HFFc6 (cell line): ENCODE measurements at regions not wholly inside any gene's neighbourhood (a gene's known extent, or its start where the extent isn't known, plus 50 kb on each side); places are given as distances from the start of the nearest gene placed in this dataset.
"Not testable (repeated sequence)": the region's sequence is repeated elsewhere in the genome, so short reads cannot be mapped to it uniquely, and the experiment has no call there.

Experiments used
- DNase-seq: peaks from one replicate; pipeline ENCODE4 v3.0.0-alpha.2; 2018
- H3K27ac Mint-ChIP-seq: 2 replicates; pipeline ENCODE4 v1.8.0; 2020; ENCODE audit warnings: mild to moderate bottlenecking, mixed read lengths
- H3K27me3 Mint-ChIP-seq: 2 replicates; pipeline ENCODE4 v1.8.0; 2021; ENCODE audit warnings: mild to moderate bottlenecking, moderate library complexity, mixed read lengths; ENCODE audit not compliant: insufficient read depth
- H3K36me3 Mint-ChIP-seq: 2 replicates; pipeline ENCODE4 v1.8.0; 2021; ENCODE audit warnings: low read depth, mixed read lengths
- H3K4me1 Mint-ChIP-seq: 2 replicates; pipeline ENCODE4 v1.8.0; 2020; ENCODE audit warnings: low read depth, mixed read lengths
- H3K4me3 Mint-ChIP-seq: 2 replicates; pipeline ENCODE4 v1.8.0; 2020; ENCODE audit warnings: mild to moderate bottlenecking, moderate library complexity, mixed read lengths
- H3K9me3 Mint-ChIP-seq: 2 replicates; pipeline ENCODE4 v1.8.0; 2020; ENCODE audit warnings: mild to moderate bottlenecking, mixed read lengths
- CTCF ChIP-seq: fragments of 200-600 bp; sonication (generic); IDR thresholded peaks from 2 replicates; pipeline ENCODE4 v1.5.0; 2021; ENCODE audit warnings: antibody characterized with exemption, mild to moderate bottlenecking

GRCh38 chr4:117908306-117909207 lies 125.7 kb upstream of the NDST3 start:
- no peaks in the 10 kb centered on the region for H3K27me3 Mint-ChIP-seq
- H3K4me1 Mint-ChIP-seq = no peaks in the 10 kb centered on the region
- no peak for TF ChIP-seq CTCF

GRCh38 chr4:117916728-117917127 lies 117.6 kb upstream of the NDST3 start:
- Mint-ChIP-seq H3K4me1 (no peaks in the 10 kb centered on the region), H3K36me3 (no peaks in the 10 kb centered on the region), H3K9me3 (peaks cover 21% of the 10 kb centered on the region), H3K27me3 (no peaks in the 10 kb centered on the region), H3K27ac (no peak overlapping the region), H3K4me3 (no peak overlapping the region)
- DNase-seq = no peak
- no peak for TF ChIP-seq CTCF

More at GRCh38 chr4:117908306-117909207, 125.7 kb upstream of the NDST3 start:
- Mint-ChIP-seq H3K4me3 (no peak overlapping the region), H3K36me3 (no peaks in the 10 kb centered on the region), H3K27ac (no peak overlapping the region), H3K9me3 (peaks cover 13% of the 10 kb centered on the region; the same call in 1 of the 2 replicates)
- no peak for DNase-seq

GRCh38 chr4:117922311-117922710 lies 112.0 kb upstream of the NDST3 start:
- peaks cover 18% of the 10 kb centered on the region for H3K9me3 Mint-ChIP-seq
- DNase-seq, H3K27me3 Mint-ChIP-seq, H3K36me3 Mint-ChIP-seq, H3K4me3 Mint-ChIP-seq, H3K4me1 Mint-ChIP-seq, H3K27ac Mint-ChIP-seq: not testable (repeated sequence)

- H3K27me3 Mint-ChIP-seq, H3K4me3 Mint-ChIP-seq, DNase-seq, H3K9me3 Mint-ChIP-seq, H3K4me1 Mint-ChIP-seq, H3K36me3 Mint-ChIP-seq, H3K27ac Mint-ChIP-seq: not testable (repeated sequence)
Observed at GRCh38 chr4:117927823-117928222, 106.5 kb upstream of the NDST3 start.

- Mint-ChIP-seq H3K27me3 (no peaks in the 10 kb centered on the region), H3K4me3 (no peak overlapping the region), H3K27ac (no peak overlapping the region), H3K36me3 (no peaks in the 10 kb centered on the region; the same call in 1 of the 2 replicates), H3K9me3 (peaks cover 36% of the 10 kb centered on the region), H3K4me1 (no peaks in the 10 kb centered on the region)
- DNase-seq = no peak
- no peak for TF ChIP-seq CTCF
Observed at GRCh38 chr4:117941611-117942010, 92.7 kb upstream of the NDST3 start.

- no peak overlapping the region for H3K4me3 Mint-ChIP-seq
- no peak for TF ChIP-seq CTCF
- no peak for DNase-seq
- no peak overlapping the region for H3K27ac Mint-ChIP-seq
- H3K36me3 Mint-ChIP-seq = no peaks in the 10 kb centered on the region
- H3K9me3 Mint-ChIP-seq = peaks cover 13% of the 10 kb centered on the region
- no peaks in the 10 kb centered on the region for H3K27me3 Mint-ChIP-seq
- H3K4me1 Mint-ChIP-seq = no peaks in the 10 kb centered on the region
Observed at GRCh38 chr4:117949621-117950020, 84.7 kb upstream of the NDST3 start.
